ENCODE measurements at regions not wholly inside any gene's neighbourhood (a gene's known extent, or its start where the extent isn't known, plus 50 kb on each side); places are given as distances from the start of the nearest gene placed in this dataset.
"Not testable (repeated sequence)": the region's sequence is repeated elsewhere in the genome, so short reads cannot be mapped to it uniquely, and the experiment has no call there.

DNA sequence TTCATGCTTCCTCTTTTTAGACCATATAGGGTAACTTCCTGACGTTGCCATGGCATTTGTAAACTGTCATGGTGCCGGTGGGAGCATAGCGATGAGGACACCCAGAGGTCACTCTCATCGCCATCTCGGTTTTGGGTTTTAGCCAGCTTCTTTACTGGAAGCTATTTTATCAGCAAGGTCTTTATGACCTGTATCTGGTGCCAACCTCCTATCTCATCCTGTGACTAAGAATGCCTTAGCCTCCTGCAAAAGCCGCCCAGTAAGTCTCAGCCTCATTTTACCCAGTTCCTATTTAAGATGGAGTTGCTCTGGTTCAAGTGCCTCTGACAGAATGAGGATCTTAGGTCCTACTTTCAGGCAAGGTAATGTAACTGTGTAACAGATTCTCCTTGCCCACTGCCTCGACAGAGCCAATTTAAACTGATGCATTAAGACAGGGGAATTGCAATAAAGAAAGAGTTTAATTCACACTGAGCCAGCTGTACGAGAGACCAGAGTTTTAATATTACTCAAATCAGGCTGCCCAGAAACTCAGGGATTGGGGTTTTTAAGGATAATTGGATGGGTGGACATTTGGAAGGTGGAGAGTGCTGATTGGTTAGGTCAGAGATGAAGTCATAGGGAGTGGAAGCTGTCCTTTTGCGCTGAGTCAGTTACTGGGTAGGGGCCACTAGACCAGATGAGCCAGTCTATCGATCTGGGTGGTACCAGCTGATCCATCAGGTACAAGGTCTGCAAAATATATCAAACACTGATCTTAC is 59.9 kb upstream of the ATF7IP2 start:
- Histone ChIP-seq H3K9me3 (ENCODE audit: severe bottlenecking) (no peaks in the 10 kb centered on the region), H3K4me3 (ENCODE audit: severe bottlenecking) (no peak overlapping the region), H3K27ac (ENCODE audit: poor library complexity, severe bottlenecking) (no peak overlapping the region), H3K4me1 (ENCODE audit: insufficient read depth, poor library complexity, severe bottlenecking) (no peaks in the 10 kb centered on the region), H3K27me3 (ENCODE audit: insufficient read depth, poor library complexity, severe bottlenecking) (no peaks in the 10 kb centered on the region), H3K36me3 (ENCODE audit: low read depth) (no peaks in the 10 kb centered on the region)
- ATAC-seq (ENCODE audit: low read depth) (no peak), DNase-seq (ENCODE audit: low spot score) (no peak)
- TF ChIP-seq, protein P1, sequence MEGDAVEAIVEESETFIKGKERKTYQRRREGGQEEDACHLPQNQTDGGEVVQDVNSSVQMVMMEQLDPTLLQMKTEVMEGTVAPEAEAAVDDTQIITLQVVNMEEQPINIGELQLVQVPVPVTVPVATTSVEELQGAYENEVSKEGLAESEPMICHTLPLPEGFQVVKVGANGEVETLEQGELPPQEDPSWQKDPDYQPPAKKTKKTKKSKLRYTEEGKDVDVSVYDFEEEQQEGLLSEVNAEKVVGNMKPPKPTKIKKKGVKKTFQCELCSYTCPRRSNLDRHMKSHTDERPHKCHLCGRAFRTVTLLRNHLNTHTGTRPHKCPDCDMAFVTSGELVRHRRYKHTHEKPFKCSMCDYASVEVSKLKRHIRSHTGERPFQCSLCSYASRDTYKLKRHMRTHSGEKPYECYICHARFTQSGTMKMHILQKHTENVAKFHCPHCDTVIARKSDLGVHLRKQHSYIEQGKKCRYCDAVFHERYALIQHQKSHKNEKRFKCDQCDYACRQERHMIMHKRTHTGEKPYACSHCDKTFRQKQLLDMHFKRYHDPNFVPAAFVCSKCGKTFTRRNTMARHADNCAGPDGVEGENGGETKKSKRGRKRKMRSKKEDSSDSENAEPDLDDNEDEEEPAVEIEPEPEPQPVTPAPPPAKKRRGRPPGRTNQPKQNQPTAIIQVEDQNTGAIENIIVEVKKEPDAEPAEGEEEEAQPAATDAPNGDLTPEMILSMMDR (IDR thresholded peaks at IDR 0.05; ENCODE audit: poor library complexity, severe bottlenecking): no peak

DNA sequence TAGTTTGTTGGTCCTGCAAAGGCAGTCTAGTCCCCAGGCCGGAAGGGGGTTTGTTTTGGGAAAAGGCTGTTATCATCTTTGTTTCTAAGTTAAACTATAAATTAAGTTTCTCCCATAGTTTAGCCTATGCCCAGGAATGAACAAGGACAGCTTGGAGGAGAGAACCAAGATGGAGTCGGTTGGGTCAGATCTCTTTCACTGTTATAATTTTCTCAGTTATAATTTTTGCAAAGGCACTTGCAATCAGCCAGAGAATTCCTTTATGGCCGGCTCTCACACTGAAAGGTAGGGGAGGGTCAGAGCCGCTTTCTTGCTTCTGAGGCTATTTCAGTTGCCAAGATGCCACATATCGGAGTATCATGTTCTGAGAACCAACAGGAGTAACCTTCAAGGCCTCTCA is 59.2 kb upstream of the ATF7IP2 start:
- H3K4me1 ChIP-seq (ENCODE audit: insufficient read depth, poor library complexity, severe bottlenecking): no peaks in the 10 kb centered on the region
- no peaks in the 10 kb centered on the region for H3K36me3 ChIP-seq (ENCODE audit: low read depth)
- TF ChIP-seq, protein P1 (IDR thresholded peaks at IDR 0.05; ENCODE audit: poor library complexity, severe bottlenecking): no peak
- no peak overlapping the region for H3K27ac ChIP-seq (ENCODE audit: poor library complexity, severe bottlenecking)
- H3K27me3 ChIP-seq (ENCODE audit: insufficient read depth, poor library complexity, severe bottlenecking): no peaks in the 10 kb centered on the region
- H3K9me3 ChIP-seq (ENCODE audit: severe bottlenecking): no peaks in the 10 kb centered on the region
- no peak for ATAC-seq (ENCODE audit: low read depth)
- no peak for DNase-seq (ENCODE audit: low spot score)
- no peak overlapping the region for H3K4me3 ChIP-seq (ENCODE audit: severe bottlenecking)

DNA sequence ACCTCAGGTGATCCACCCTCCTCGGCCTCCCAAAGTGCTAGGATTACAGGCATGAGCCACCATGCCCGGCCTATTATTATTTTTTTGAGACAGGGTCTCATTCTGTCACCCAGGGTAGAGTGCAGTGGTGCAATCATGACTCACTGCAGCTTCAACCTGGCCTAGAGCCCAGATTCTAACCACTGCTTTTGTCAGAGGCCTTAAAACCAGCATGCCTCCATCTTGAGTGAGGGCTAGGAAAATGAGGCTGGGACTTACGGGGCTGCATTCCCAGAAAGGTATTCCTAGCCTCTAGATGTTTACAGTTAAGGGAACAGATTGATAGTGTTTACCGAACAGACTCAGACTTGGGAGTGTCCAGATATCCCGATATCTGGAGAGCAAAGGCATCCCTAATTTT is 57.6 kb upstream of the ATF7IP2 start:
- H3K4me1 ChIP-seq (ENCODE audit: insufficient read depth, poor library complexity, severe bottlenecking); H3K36me3 ChIP-seq (ENCODE audit: low read depth); H3K9me3 ChIP-seq (ENCODE audit: severe bottlenecking); H3K4me3 ChIP-seq (ENCODE audit: severe bottlenecking); H3K27me3 ChIP-seq (ENCODE audit: insufficient read depth, poor library complexity, severe bottlenecking): not testable (repeated sequence)
- DNase-seq (ENCODE audit: low spot score) (peak; percentile 61), ATAC-seq (ENCODE audit: low read depth) (peak; percentile 96)
- peak overlapping the region; percentile 11 for H3K27ac ChIP-seq (ENCODE audit: poor library complexity, severe bottlenecking)

DNA sequence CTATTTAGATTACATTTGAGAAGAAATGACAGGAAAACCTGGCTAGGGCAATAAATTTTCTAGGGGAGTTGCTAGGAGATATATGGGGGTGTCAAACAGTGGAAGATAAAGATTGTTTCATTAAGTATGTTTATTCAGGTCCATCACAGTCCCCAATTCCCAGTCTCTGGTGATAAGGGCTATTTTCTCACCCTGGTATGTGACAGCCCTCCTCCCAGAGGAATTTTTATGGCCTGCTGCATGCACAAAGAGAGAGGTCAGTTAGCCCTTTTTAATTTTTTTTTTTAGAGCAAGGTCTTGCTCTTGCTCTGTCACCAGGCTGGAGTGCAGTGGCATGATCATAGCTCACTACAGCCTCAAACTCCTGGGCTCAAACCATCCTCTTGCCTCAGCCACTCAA is 53.6 kb upstream of the ATF7IP2 start:
- H3K27me3 ChIP-seq (ENCODE audit: insufficient read depth, poor library complexity, severe bottlenecking): no peaks in the 10 kb centered on the region
- ATAC-seq (ENCODE audit: low read depth) (no peak), DNase-seq (ENCODE audit: low spot score) (no peak)
- H3K36me3 ChIP-seq (ENCODE audit: low read depth): no peaks in the 10 kb centered on the region
- H3K27ac ChIP-seq (ENCODE audit: poor library complexity, severe bottlenecking): no peak overlapping the region
- no peaks in the 10 kb centered on the region for H3K9me3 ChIP-seq (ENCODE audit: severe bottlenecking)
- H3K4me1 ChIP-seq (ENCODE audit: insufficient read depth, poor library complexity, severe bottlenecking): peaks cover 13% of the 10 kb centered on the region
- no peak overlapping the region for H3K4me3 ChIP-seq (ENCODE audit: severe bottlenecking)
- TF ChIP-seq, protein P1 (IDR thresholded peaks at IDR 0.05; ENCODE audit: poor library complexity, severe bottlenecking): no peak

DNA sequence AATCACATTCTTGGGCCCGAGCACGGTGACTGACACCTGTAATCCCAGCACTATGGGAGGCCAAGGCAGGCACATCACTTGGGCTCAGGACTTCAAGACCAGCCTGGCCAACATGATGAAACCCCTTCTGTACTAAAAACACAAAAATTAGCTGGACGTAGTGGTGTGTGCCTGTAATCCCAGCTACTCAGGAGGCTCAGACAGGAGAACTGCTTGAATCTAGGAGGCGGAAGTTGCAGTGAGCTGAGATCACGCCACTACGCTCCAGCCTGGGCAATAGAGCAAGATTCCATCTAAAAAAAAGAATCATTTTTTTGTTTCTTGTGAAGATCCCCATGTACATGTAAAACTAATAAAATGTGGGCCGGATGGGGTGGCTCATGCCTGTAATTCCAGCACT is 53.1 kb upstream of the ATF7IP2 start:
- H3K27ac ChIP-seq (ENCODE audit: poor library complexity, severe bottlenecking): no peak overlapping the region

More for the DNA sequence above, 53.1 kb upstream of the ATF7IP2 start:
- Histone ChIP-seq H3K4me1 (ENCODE audit: insufficient read depth, poor library complexity, severe bottlenecking) (peaks cover 13% of the 10 kb centered on the region), H3K27me3 (ENCODE audit: insufficient read depth, poor library complexity, severe bottlenecking) (no peaks in the 10 kb centered on the region), H3K4me3 (ENCODE audit: severe bottlenecking) (no peak overlapping the region), H3K36me3 (ENCODE audit: low read depth) (no peaks in the 10 kb centered on the region), H3K9me3 (ENCODE audit: severe bottlenecking) (no peaks in the 10 kb centered on the region)
- TF ChIP-seq, protein P1 (IDR thresholded peaks at IDR 0.05; ENCODE audit: poor library complexity, severe bottlenecking): no peak
- DNase-seq (ENCODE audit: low spot score) (no peak), ATAC-seq (ENCODE audit: low read depth) (no peak)

All from RWPE2 (cell line).